Lung (tissue), 11 donors: ENCODE measurements at regions not wholly inside any gene's neighbourhood (a gene's known extent, or its start where the extent isn't known, plus 50 kb on each side); places are given as distances from the start of the nearest gene placed in this dataset.

Experiments
- ATAC-seq: fragments of 200-7000 bp; cut with Tn5 transposase; one replicate; pipeline ENCODE4 v1.9.1; 2020; ENCODE audit warnings: moderate number of reproducible peaks; ENCODE audit not compliant: insufficient read depth, low FRiP score
- DNase-seq, 3 donors: peaks; one replicate each; pipeline ENCODE4 v3.0.0-alpha.2; 2013 to 2017
- H3K27ac ChIP-seq, 2 donors: one replicate each; pipeline ENCODE4 v1.5.1; 2013; ENCODE audit warnings: mild to moderate bottlenecking in 2 of 2, moderate library complexity in 2 of 2, control low read depth in 1 of 2, inconsistent platforms in 1 of 2, low read depth in 1 of 2, low read length in 1 of 2
- H3K27me3 ChIP-seq, 3 donors: one replicate each; pipeline ENCODE4 v1.5.1; 2013; ENCODE audit warnings: low read length in 2 of 3; ENCODE audit not compliant: control insufficient read depth in 3 of 3, insufficient read depth in 3 of 3
- H3K36me3 ChIP-seq, 4 donors: one replicate each; pipeline ENCODE4 v1.5.1; 2013; ENCODE audit warnings: low read length in 4 of 4, mild to moderate bottlenecking in 1 of 4, moderate library complexity in 1 of 4; ENCODE audit not compliant: control insufficient read depth in 4 of 4, insufficient read depth in 4 of 4
- H3K4me1 ChIP-seq, 5 donors: one replicate each; pipeline ENCODE4 v1.5.1; 2013; ENCODE audit warnings: low read length in 5 of 5, mild to moderate bottlenecking in 2 of 5, moderate library complexity in 1 of 5; ENCODE audit not compliant: control insufficient read depth in 5 of 5, insufficient read depth in 5 of 5
- H3K4me3 ChIP-seq: one replicate; pipeline ENCODE4 v1.5.1; 2013; ENCODE audit warnings: mild to moderate bottlenecking, control low read depth, moderate library complexity
- H3K9ac ChIP-seq, 2 donors: one replicate each; pipeline ENCODE4 v1.5.1; 2013; ENCODE audit warnings: low read length in 2 of 2, control low read depth in 1 of 2; ENCODE audit not compliant: insufficient read depth in 1 of 2
- H3K9me3 ChIP-seq, 4 donors: one replicate each; pipeline ENCODE4 v1.5.1; 2013; ENCODE audit warnings: low read length in 3 of 4, mild to moderate bottlenecking in 1 of 4, moderate library complexity in 1 of 4; ENCODE audit not compliant: control insufficient read depth in 4 of 4, insufficient read depth in 3 of 4
- WGBS, 2 donors: extraction: QIAGEN DNeasy Blood & Tissue Kit; methylation state at CpG; one replicate each; pipeline ENCODE4 v1.1.7; 2013; 5-methylcytosine and 5-hydroxymethylcytosine counted together
- TF ChIP-seq, protein P1 (sequence below): IDR thresholded peaks from 2 replicates; pipeline ENCODE4 v1.5.1; 2012; ENCODE audit warnings: mild to moderate bottlenecking; ENCODE audit errors: control extremely low read depth, extremely low read depth
- donor health status: control.
- donor health status: control.
- donor health status: Bipolar disorder and iron deficiency.
- donor health status: healthy.
- donor health status: DM: yes; HTN: yes; CAD: no.

DNA sequence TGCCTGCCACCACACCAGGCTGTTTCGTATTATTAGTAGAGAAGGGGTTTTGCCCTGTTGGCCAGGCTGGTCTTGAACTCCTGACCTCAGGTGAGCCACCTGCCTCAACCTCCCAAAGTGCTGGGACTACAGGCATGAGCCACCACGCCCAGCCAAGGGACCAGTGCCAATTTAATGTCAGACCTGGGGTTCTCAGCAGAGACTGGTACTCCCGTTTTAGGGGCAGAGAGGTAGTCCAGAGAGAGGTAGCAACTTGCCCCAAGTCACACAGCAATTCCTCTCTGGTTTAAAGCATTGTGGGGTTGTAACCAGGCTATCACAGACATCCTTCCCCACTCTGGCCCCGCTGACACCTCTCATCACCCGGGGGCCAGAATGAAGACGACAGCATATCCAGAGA is 112.1 kb downstream of the PTPRS start:
- H3K4me3 ChIP-seq = no peak overlapping the region
- 87 to 93% methylated on average over 6 of the region's 6 CpGs for WGBS, 2 donors
- no peaks in the 10 kb centered on the region for H3K9me3 ChIP-seq
- peaks cover 0 to 27% (median 12%) of the 10 kb centered on the region in 4 donors for H3K36me3 ChIP-seq
- TF ChIP-seq, protein P1, sequence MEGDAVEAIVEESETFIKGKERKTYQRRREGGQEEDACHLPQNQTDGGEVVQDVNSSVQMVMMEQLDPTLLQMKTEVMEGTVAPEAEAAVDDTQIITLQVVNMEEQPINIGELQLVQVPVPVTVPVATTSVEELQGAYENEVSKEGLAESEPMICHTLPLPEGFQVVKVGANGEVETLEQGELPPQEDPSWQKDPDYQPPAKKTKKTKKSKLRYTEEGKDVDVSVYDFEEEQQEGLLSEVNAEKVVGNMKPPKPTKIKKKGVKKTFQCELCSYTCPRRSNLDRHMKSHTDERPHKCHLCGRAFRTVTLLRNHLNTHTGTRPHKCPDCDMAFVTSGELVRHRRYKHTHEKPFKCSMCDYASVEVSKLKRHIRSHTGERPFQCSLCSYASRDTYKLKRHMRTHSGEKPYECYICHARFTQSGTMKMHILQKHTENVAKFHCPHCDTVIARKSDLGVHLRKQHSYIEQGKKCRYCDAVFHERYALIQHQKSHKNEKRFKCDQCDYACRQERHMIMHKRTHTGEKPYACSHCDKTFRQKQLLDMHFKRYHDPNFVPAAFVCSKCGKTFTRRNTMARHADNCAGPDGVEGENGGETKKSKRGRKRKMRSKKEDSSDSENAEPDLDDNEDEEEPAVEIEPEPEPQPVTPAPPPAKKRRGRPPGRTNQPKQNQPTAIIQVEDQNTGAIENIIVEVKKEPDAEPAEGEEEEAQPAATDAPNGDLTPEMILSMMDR = no peak
- H3K4me1 ChIP-seq = no peaks in the 10 kb centered on the region
- H3K9ac ChIP-seq = no peak overlapping the region
- no peaks in the 10 kb centered on the region for H3K27me3 ChIP-seq
- ATAC-seq (no peak), DNase-seq (no peak)
- H3K27ac ChIP-seq = no peak overlapping the region

DNA sequence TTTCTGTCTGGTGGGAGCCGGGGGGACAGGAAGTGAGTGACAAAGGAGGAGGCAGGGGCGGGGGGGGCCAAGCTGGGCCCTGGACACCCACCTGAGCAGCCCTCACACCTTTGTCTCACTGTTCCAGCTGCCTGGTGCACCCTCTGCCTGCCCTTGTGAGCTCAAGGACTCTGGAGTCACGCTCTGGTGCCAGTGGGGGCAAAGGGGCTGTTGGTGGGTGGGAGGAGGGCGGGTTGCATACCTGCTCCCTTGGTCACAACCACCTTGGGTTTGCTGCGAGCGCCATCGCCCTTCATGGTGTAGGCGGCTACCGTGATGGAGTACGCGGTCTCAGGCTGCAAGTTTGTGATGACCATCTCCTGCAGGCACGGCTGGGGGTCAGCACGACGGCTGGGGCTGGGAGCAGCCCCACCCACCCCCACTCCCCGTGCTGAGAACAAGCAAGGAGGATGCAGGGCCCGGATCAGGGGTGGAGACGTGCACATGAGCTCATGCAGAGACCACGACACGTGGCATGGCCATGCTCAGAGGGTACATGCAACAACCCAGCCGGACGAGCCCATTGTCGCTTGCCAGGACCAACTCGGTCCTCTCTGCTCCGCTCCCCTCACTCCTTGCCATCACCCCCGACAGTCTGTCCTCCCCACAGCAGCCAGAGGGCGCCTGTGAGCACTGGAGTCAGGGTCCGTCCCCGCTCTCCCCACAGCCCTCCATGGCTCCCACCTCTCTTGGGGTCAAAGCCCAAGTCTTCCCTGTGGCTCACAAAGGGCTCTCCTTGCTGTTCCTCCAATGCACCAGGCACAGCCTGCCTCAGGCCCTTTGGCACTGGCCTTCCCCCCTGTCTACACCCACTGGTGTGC is 114.9 kb downstream of the PTPRS start:
- Histone ChIP-seq H3K9ac (no peak overlapping the region), H3K27me3 (no peaks in the 10 kb centered on the region), H3K9me3 (peaks cover 0 to 3% (median 0%) of the 10 kb centered on the region in 4 donors), H3K27ac (no peak overlapping the region), H3K4me3 (no peak overlapping the region), H3K36me3 (peaks cover 0 to 27% (median 15%) of the 10 kb centered on the region in 4 donors), H3K4me1 (no peaks in the 10 kb centered on the region)
- WGBS, 2 donors = 80 to 84% methylated on average over 26 to 28 of the region's 28 CpGs
- DNase-seq = no peak
- TF ChIP-seq, protein P1 = no peak
- no peak for ATAC-seq

DNA sequence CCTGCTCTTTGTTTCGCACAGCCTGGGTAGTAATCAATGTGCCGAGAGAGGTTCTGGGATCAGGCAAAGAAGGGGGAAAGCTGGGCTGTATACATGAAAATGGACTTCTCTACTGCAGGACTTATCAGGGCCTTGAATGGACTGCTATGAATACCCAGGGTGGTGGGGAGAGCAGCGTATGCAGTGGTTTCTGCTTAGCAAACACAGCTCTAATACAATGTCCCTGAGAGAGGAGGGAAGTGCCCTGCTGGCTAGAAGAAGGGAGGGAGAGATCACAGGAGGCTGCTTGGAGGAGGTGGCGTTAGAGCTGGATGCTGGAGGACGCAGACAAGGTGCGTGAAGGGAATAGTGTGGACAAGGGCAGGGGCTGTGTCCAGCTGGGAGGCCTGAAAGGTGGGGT is 116.1 kb downstream of the PTPRS start:
- Histone ChIP-seq H3K27me3 (no peaks in the 10 kb centered on the region), H3K4me3 (no peak overlapping the region), H3K4me1 (no peaks in the 10 kb centered on the region), H3K9me3 (peaks cover 0 to 3% (median 0%) of the 10 kb centered on the region in 4 donors), H3K27ac (no peak overlapping the region), H3K36me3 (peaks cover 0 to 37% (median 24%) of the 10 kb centered on the region in 4 donors), H3K9ac (no peak overlapping the region)
- DNase-seq (no peak), ATAC-seq (no peak)
- WGBS, 2 donors = 91 to 93% methylated on average over 6 of the region's 6 CpGs
- TF ChIP-seq, protein P1 = no peak
